ENCODE measurements at regions not wholly inside any gene's neighbourhood (a gene's known extent, or its start where the extent isn't known, plus 50 kb on each side); places are given as distances from the start of the nearest gene placed in this dataset.

DNA sequence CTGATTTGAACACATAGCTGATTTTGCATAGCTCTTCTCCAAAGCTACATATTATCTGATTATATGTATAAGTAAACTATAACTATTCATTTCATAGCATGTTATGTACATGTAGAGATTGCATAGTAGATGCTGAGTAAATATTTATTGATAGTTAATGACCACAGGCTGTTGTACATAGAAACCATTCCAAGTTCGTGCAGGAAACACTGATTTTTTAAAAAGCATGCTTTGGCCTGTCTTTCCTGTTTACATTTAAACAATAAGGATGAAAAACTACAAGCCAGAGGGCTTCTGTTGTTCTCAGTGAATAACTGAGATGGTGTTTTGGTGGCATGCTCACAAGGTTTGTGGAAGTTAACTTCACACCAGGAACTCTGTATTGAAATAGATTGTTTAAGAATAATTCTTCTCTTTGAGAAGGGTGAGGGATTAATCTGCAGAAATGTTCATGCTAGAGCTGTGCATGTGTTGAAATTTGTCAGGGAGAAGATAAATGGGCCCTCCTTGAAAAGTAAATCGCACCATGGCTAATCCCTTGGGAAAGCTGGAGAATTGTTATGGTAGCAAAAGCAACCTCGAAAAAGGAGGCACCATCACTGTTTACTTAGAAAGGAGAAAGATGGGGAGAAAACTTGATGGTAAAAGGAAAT lies 120.2 kb upstream of the SP8 start (continued):
- no peak for TF ChIP-seq ZNF384 (IDR thresholded peaks at IDR 0.05; ENCODE audit: borderline replicate concordance, low read depth, low read length)
- TF ChIP-seq SP1 (IDR thresholded peaks at IDR 0.05; ENCODE audit: low read depth, low read length): no peak
- no peak for TF ChIP-seq EP300 (IDR thresholded peaks at IDR 0.05; ENCODE audit: borderline replicate concordance in 1 of 2, control insufficient read depth in 1 of 2, low read depth in 2 of 2, low read length in 2 of 2)
- TF ChIP-seq FOS (IDR thresholded peaks at IDR 0.05; ENCODE audit: borderline replicate concordance, extremely low read depth, insufficient read length): no peak

DNA sequence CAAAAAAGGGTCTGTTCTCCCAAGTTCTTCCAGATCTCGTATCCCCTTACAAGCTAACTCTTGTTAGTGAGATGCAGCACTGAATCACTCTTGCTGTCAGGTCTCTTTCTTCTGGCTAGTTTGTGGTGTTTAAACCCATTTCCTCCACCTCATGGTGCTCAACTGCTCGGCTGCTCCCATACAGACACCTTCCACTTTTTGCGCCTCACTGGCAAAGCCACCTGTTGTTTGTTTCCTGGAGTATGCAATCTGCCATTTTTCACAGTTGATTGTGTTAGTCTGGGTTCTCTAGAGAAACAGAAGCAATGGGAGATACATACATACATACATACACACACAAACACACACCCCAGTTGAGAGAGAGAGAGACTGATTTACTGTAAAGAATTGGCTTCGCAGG lies 124.4 kb upstream of the SP8 start:
- CTCF ChIA-PET: no interaction called here

More for the DNA sequence above, 124.4 kb upstream of the SP8 start:
- 14% methylated on average over 4 of the region's 4 CpGs for WGBS (ENCODE audit: insufficient coverage, insufficient replicate concordance, low lambda C conversion rate, missing lambda C conversion rate)
- intact Hi-C loops (cut with micrococcal nuclease; ENCODE audit: unreplicated experiment): no loop called here
- no TSS peak for BruUV-seq (replicated peaks)
- POLR2A ChIA-PET: no interaction called here
- Histone ChIP-seq H3K9me3 (replicated peaks; ENCODE audit: control insufficient read depth, insufficient read depth, low read length) (no peaks in the 10 kb centered on the region), H3K27ac (ENCODE audit: control insufficient read depth, insufficient read depth) (no peak overlapping the region), H3K4me2 (ENCODE audit: control insufficient read depth, insufficient read depth) (no peak overlapping the region), H3K9ac (ENCODE audit: control insufficient read depth, insufficient read depth, low read length) (no peak overlapping the region), H3K36me3 (ENCODE audit: control insufficient read depth in 2 of 2, insufficient read depth in 2 of 2, low read length in 1 of 2) (no peaks in the 10 kb centered on the region), H3K27me3 (replicated peaks in 1 of 2; ENCODE audit: control insufficient read depth in 2 of 2, insufficient read depth in 2 of 2, low read length in 1 of 2) (no peaks in the 10 kb centered on the region; a peak in 2 of 4 replicates), H2AFZ (ENCODE audit: control insufficient read depth, low read depth, low read length) (no peak overlapping the region), H3K4me3 (no peak overlapping the region), H3K4me1 (ENCODE audit: control insufficient read depth, insufficient read depth, low read length) (no peaks in the 10 kb centered on the region), H3K79me2 (ENCODE audit: control insufficient read depth, insufficient read depth, low read length) (no peaks in the 10 kb centered on the region), H4K20me1 (ENCODE audit: control insufficient read depth, insufficient read depth) (no peaks in the 10 kb centered on the region)
- in situ Hi-C loops (cut with MboI): no loop called here
- ATAC-seq: no peak
- RAD21 ChIA-PET (ENCODE audit: unreplicated experiment): no interaction called here
- no peak for FAIRE-seq
- TF ChIP-seq NFYB (IDR thresholded peaks at IDR 0.05; ENCODE audit: insufficient read depth, low read depth, low read length): no peak
- TF ChIP-seq, protein P1, sequence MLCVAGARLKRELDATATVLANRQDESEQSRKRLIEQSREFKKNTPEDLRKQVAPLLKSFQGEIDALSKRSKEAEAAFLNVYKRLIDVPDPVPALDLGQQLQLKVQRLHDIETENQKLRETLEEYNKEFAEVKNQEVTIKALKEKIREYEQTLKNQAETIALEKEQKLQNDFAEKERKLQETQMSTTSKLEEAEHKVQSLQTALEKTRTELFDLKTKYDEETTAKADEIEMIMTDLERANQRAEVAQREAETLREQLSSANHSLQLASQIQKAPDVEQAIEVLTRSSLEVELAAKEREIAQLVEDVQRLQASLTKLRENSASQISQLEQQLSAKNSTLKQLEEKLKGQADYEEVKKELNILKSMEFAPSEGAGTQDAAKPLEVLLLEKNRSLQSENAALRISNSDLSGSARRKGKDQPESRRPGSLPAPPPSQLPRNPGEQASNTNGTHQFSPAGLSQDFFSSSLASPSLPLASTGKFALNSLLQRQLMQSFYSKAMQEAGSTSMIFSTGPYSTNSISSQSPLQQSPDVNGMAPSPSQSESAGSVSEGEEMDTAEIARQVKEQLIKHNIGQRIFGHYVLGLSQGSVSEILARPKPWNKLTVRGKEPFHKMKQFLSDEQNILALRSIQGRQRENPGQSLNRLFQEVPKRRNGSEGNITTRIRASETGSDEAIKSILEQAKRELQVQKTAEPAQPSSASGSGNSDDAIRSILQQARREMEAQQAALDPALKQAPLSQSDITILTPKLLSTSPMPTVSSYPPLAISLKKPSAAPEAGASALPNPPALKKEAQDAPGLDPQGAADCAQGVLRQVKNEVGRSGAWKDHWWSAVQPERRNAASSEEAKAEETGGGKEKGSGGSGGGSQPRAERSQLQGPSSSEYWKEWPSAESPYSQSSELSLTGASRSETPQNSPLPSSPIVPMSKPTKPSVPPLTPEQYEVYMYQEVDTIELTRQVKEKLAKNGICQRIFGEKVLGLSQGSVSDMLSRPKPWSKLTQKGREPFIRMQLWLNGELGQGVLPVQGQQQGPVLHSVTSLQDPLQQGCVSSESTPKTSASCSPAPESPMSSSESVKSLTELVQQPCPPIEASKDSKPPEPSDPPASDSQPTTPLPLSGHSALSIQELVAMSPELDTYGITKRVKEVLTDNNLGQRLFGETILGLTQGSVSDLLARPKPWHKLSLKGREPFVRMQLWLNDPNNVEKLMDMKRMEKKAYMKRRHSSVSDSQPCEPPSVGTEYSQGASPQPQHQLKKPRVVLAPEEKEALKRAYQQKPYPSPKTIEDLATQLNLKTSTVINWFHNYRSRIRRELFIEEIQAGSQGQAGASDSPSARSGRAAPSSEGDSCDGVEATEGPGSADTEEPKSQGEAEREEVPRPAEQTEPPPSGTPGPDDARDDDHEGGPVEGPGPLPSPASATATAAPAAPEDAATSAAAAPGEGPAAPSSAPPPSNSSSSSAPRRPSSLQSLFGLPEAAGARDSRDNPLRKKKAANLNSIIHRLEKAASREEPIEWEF (IDR thresholded peaks at IDR 0.05; ENCODE audit: insufficient replicate concordance, low read depth, low read length): no peak
- no peak for TF ChIP-seq RAD51 (IDR thresholded peaks at IDR 0.05)
- TF ChIP-seq IKZF2 (IDR thresholded peaks at IDR 0.05): no peak
- TF ChIP-seq STAT3 (IDR thresholded peaks at IDR 0.05; ENCODE audit: low read depth, low read length): no peak
- TF ChIP-seq MTA3 (IDR thresholded peaks at IDR 0.05; ENCODE audit: borderline replicate concordance, low read length): no peak
- no peak for TF ChIP-seq PAX5 (IDR thresholded peaks at IDR 0.05; ENCODE audit: borderline replicate concordance, low read depth, low read length)
- no peak for DNase-seq (ENCODE audit: low read depth, low spot score)
- SMC1A ChIA-PET (ENCODE audit: uncharacterized antibody, unreplicated experiment): no interaction called here
